ENCODE measurements at regions not wholly inside any gene's neighbourhood (a gene's known extent, or its start where the extent isn't known, plus 50 kb on each side); places are given as distances from the start of the nearest gene placed in this dataset.

GRCh38 chr5:35316611-35317274 is 86.5 kb upstream of the PRLR start:
- peak; percentile 12 for DNase-seq (ENCODE audit: low read depth)
- no peak overlapping the region for H3K4me3 ChIP-seq (ENCODE audit: low read depth, low read length)
- ChIA-PET CTCF (interaction anchor here (1.0 to 1.2 kb wide), 2 partner anchors 11 to 20 kb away, joined by 3 to 4 read pairs; no protein-coding TSS in a partner anchor), POLR2A (no interaction called here)
- H3K27me3 ChIP-seq (ENCODE audit: control insufficient read depth, insufficient read depth, low read length), result no peaks in the 10 kb centered on the region
- H3K36me3 ChIP-seq (ENCODE audit: control insufficient read depth, insufficient read depth, low read length), result no peaks in the 10 kb centered on the region
- TF ChIP-seq, protein P1, sequence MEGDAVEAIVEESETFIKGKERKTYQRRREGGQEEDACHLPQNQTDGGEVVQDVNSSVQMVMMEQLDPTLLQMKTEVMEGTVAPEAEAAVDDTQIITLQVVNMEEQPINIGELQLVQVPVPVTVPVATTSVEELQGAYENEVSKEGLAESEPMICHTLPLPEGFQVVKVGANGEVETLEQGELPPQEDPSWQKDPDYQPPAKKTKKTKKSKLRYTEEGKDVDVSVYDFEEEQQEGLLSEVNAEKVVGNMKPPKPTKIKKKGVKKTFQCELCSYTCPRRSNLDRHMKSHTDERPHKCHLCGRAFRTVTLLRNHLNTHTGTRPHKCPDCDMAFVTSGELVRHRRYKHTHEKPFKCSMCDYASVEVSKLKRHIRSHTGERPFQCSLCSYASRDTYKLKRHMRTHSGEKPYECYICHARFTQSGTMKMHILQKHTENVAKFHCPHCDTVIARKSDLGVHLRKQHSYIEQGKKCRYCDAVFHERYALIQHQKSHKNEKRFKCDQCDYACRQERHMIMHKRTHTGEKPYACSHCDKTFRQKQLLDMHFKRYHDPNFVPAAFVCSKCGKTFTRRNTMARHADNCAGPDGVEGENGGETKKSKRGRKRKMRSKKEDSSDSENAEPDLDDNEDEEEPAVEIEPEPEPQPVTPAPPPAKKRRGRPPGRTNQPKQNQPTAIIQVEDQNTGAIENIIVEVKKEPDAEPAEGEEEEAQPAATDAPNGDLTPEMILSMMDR (IDR thresholded peaks at IDR 0.05; ENCODE audit: insufficient read depth, low read depth, low read length), result no peak

DNA sequence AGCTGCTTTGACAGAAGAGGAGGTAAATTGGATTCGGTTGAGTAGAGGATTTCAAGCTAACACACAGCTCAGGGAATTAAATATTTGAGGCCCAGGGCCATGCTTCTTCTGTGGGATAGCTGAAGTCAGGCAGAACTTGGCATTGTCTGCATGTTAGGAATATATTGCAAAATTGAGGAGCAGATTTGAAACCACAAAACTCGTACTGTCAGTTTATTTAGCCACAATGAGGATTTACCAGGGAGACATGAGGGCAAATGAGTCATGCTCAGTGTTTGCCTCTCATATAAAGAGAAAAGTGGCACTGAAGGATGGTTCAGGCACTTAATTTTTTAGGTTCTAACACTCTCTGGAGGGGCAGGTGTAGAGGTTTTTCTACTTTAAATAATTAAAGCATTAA is 83.0 kb upstream of the PRLR start:
- H3K4me3 ChIP-seq (ENCODE audit: low read depth, low read length), result no peak overlapping the region
- no peaks in the 10 kb centered on the region for H3K36me3 ChIP-seq (ENCODE audit: control insufficient read depth, insufficient read depth, low read length)
- peak; percentile 58 for DNase-seq (ENCODE audit: low read depth)
- TF ChIP-seq, protein P1 (IDR thresholded peaks at IDR 0.05; ENCODE audit: insufficient read depth, low read depth, low read length), result no peak
- H3K27me3 ChIP-seq (ENCODE audit: control insufficient read depth, insufficient read depth, low read length), result 0 out of 2 replicates have a peak, but pooled peaks cover 1% of the 10 kb centered on the region
- ChIA-PET CTCF (no interaction called here), POLR2A (no interaction called here)

DNA sequence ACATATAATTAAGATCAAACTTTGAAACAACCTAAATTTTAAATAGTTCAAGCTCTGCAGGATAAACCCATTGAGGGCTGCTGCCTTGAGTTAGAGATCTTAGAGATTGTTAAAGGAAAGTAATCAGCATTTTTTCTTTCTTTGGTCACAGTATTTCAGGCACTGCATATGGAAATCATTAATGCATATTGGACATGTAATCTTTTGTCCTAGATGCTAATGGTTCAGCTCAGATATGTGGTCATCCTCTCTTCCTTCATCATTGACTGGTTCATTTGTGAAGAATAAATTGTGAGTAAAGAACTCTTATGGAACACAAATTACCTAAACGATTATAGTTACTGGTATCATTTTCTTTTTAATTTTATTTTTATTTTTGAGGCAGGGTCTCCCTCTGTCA is 82.0 kb upstream of the PRLR start:
- ChIA-PET POLR2A (no interaction called here), CTCF (no interaction called here)
- no peak overlapping the region for H3K4me3 ChIP-seq (ENCODE audit: low read depth, low read length)
- H3K36me3 ChIP-seq (ENCODE audit: control insufficient read depth, insufficient read depth, low read length), result no peaks in the 10 kb centered on the region
- 0 out of 2 replicates have a peak, but pooled peaks cover 1% of the 10 kb centered on the region for H3K27me3 ChIP-seq (ENCODE audit: control insufficient read depth, insufficient read depth, low read length)
- TF ChIP-seq, protein P1 (IDR thresholded peaks at IDR 0.05; ENCODE audit: insufficient read depth, low read depth, low read length), result no peak
- DNase-seq (ENCODE audit: low read depth), result no peak

DNA sequence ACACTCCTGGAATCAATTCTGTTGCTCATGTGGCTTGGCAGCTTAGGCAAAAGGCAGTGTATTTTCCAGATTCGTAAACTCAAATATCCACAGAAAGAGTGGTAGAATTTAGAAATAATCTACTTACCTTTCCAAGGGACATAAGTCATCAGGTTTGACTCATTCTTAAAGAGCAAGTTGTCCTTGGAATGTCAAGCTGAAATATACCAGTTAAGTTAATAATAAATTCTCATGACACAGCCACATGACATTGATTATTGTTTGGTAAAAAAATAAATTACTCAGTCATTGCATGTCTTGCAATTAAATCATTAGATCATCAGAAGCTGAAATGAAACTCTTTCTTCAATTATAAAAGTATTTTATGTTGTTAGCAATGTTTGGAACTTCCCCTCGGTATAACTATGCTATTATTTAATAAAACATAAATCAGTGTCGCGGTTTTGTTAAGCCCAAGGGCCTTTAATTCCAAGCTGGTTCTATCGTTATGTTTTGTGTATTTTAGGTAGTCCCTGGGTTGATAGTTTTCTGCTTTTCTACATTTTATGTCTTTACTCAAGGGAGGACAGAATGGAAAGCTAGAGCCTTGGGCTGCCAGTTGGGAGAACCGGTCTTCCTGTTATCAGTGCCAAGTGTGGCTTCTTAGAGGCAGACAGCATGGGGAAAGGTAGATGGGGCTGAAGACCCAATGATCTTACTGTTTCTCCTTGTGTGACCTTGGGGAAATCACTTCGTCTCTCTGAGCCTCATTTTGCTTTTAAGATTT is 79.3 kb upstream of the PRLR start:
- no peak for DNase-seq (ENCODE audit: low read depth)
- ChIA-PET CTCF (no interaction called here), POLR2A (no interaction called here)
- Histone ChIP-seq H3K36me3 (ENCODE audit: control insufficient read depth, insufficient read depth, low read length) (no peaks in the 10 kb centered on the region), H3K27me3 (ENCODE audit: control insufficient read depth, insufficient read depth, low read length) (0 out of 2 replicates have a peak, but pooled peaks cover 1% of the 10 kb centered on the region), H3K4me3 (ENCODE audit: low read depth, low read length) (no peak overlapping the region)
- TF ChIP-seq, protein P1 (IDR thresholded peaks at IDR 0.05; ENCODE audit: insufficient read depth, low read depth, low read length), result no peak

- TF ChIP-seq, protein P1 (IDR thresholded peaks at IDR 0.05; ENCODE audit: insufficient read depth, low read depth, low read length), result no peak
- Histone ChIP-seq H3K4me3 (ENCODE audit: low read depth, low read length) (no peak overlapping the region), H3K36me3 (ENCODE audit: control insufficient read depth, insufficient read depth, low read length) (no peaks in the 10 kb centered on the region), H3K27me3 (ENCODE audit: control insufficient read depth, insufficient read depth, low read length) (0 out of 2 replicates have a peak, but pooled peaks cover 1% of the 10 kb centered on the region)
- ChIA-PET CTCF (no interaction called here), POLR2A (no interaction called here)
- no peak for DNase-seq (ENCODE audit: low read depth)
Observed at GRCh38 chr5:35308421-35308820, 78.1 kb upstream of the PRLR start.
